ENCODE measurements at regions not wholly inside any gene's neighbourhood (a gene's known extent, or its start where the extent isn't known, plus 50 kb on each side); places are given as distances from the start of the nearest gene placed in this dataset.

GRCh38 chr5:130243641-130244040, 339.4 kb downstream of the CHSY3 start:
- no peak for DNase-seq (ENCODE audit: low read depth)

GRCh38 chr5:130237721-130238120, 333.5 kb downstream of the CHSY3 start:
- no peak for DNase-seq (ENCODE audit: low read depth)

Measured in activated T-helper 1 cell treated with Interleukin-2 at 50 U/mL for 16 hours (primary cell).